Activated T-cell treated with anti-CD3 and anti-CD28 coated beads, Interleukin-2, amount 50 U/mL, for 24 hours (primary cell): ENCODE measurements at regions not wholly inside any gene's neighbourhood (a gene's known extent, or its start where the extent isn't known, plus 50 kb on each side); places are given as distances from the start of the nearest gene placed in this dataset.

Experiments
- DNase-seq: peaks from one replicate; pipeline ENCODE4 v3.0.0-alpha.2; 2020
- H3K27ac Mint-ChIP-seq: 2 replicates; pipeline ENCODE4 v1.8.0; 2020; ENCODE audit warnings: mild to moderate bottlenecking, mixed read lengths
- H3K27me3 Mint-ChIP-seq: 2 replicates; pipeline ENCODE4 v1.8.0; 2020; ENCODE audit warnings: mixed read lengths
- H3K36me3 Mint-ChIP-seq: 2 replicates; pipeline ENCODE4 v1.8.0; 2020; ENCODE audit warnings: low read depth, mixed read lengths
- H3K4me1 Mint-ChIP-seq: 2 replicates; pipeline ENCODE4 v1.8.0; 2020; ENCODE audit warnings: low read depth, mixed read lengths
- H3K4me3 Mint-ChIP-seq: 2 replicates; pipeline ENCODE4 v1.8.0; 2020; ENCODE audit warnings: mild to moderate bottlenecking, moderate library complexity, mixed read lengths
- H3K9me3 Mint-ChIP-seq: 2 replicates; pipeline ENCODE4 v1.8.0; 2020; ENCODE audit warnings: mixed read lengths

- no peak for DNase-seq
- Mint-ChIP-seq H3K27me3 (no peaks in the 10 kb centered on the region), H3K4me1 (no peaks in the 10 kb centered on the region), H3K27ac (no peak overlapping the region), H3K9me3 (no peaks in the 10 kb centered on the region), H3K4me3 (no peak overlapping the region), H3K36me3 (no peaks in the 10 kb centered on the region)
These were observed 95.6 kb upstream of the C1orf87 start for GRCh38 chr1:60169206-60169605.

- Mint-ChIP-seq H3K27ac (no peak overlapping the region), H3K36me3 (no peaks in the 10 kb centered on the region), H3K27me3 (no peaks in the 10 kb centered on the region), H3K9me3 (no peaks in the 10 kb centered on the region), H3K4me3 (no peak overlapping the region), H3K4me1 (no peaks in the 10 kb centered on the region)
- no peak for DNase-seq
These were observed 89.4 kb upstream of the C1orf87 start for GRCh38 chr1:60162936-60163335.

GRCh38 chr1:60160141-60160540 lies 86.6 kb upstream of the C1orf87 start:
- Mint-ChIP-seq H3K4me3 (no peak overlapping the region), H3K27me3 (no peaks in the 10 kb centered on the region), H3K9me3 (no peaks in the 10 kb centered on the region), H3K27ac (no peak overlapping the region), H3K4me1 (no peaks in the 10 kb centered on the region), H3K36me3 (no peaks in the 10 kb centered on the region)
- no peak for DNase-seq

GRCh38 chr1:60156371-60156770 lies 82.8 kb upstream of the C1orf87 start:
- Mint-ChIP-seq H3K9me3 (no peaks in the 10 kb centered on the region), H3K27ac (no peak overlapping the region), H3K27me3 (no peaks in the 10 kb centered on the region), H3K36me3 (no peaks in the 10 kb centered on the region), H3K4me1 (no peaks in the 10 kb centered on the region), H3K4me3 (no peak overlapping the region)
- no peak for DNase-seq

DNA sequence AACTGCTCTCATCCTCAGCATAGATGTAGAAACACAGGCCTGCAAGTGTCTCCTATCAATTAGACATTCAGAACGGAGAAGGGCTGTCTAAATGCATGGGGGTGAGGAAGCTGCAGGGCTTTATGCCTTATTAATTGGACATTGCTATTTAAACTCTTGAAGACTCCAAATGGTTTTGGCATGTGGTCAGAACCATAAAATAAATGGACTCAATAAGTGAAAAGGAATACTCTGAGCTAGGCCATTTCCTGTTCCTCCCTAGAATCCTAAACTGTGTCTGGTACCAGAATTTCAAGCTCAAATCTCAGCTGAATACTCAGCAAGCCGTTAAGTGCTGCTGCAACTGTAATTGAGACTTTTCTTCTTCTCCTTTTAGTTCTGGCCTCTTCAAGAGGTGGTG lies 80.4 kb upstream of the C1orf87 start:
- no peak for DNase-seq
- H3K27me3 Mint-ChIP-seq: no peaks in the 10 kb centered on the region
- no peaks in the 10 kb centered on the region for H3K36me3 Mint-ChIP-seq
- no peaks in the 10 kb centered on the region for H3K9me3 Mint-ChIP-seq
- H3K4me1 Mint-ChIP-seq: no peaks in the 10 kb centered on the region
- no peak overlapping the region for H3K27ac Mint-ChIP-seq
- H3K4me3 Mint-ChIP-seq: no peak overlapping the region

- no peaks in the 10 kb centered on the region for H3K4me1 Mint-ChIP-seq
- no peak for DNase-seq
- no peak overlapping the region for H3K4me3 Mint-ChIP-seq
- no peak overlapping the region for H3K27ac Mint-ChIP-seq
- no peaks in the 10 kb centered on the region for H3K9me3 Mint-ChIP-seq
- no peaks in the 10 kb centered on the region for H3K27me3 Mint-ChIP-seq
- H3K36me3 Mint-ChIP-seq: no peaks in the 10 kb centered on the region
These were observed 79.3 kb upstream of the C1orf87 start for GRCh38 chr1:60152891-60153290.

- no peaks in the 10 kb centered on the region for H3K36me3 Mint-ChIP-seq
- no peaks in the 10 kb centered on the region for H3K9me3 Mint-ChIP-seq
- no peak for DNase-seq
- H3K4me1 Mint-ChIP-seq: no peaks in the 10 kb centered on the region
- no peak overlapping the region for H3K27ac Mint-ChIP-seq
- no peaks in the 10 kb centered on the region for H3K27me3 Mint-ChIP-seq
- no peak overlapping the region for H3K4me3 Mint-ChIP-seq
These were observed 77.7 kb upstream of the C1orf87 start for GRCh38 chr1:60151311-60151710.

DNA sequence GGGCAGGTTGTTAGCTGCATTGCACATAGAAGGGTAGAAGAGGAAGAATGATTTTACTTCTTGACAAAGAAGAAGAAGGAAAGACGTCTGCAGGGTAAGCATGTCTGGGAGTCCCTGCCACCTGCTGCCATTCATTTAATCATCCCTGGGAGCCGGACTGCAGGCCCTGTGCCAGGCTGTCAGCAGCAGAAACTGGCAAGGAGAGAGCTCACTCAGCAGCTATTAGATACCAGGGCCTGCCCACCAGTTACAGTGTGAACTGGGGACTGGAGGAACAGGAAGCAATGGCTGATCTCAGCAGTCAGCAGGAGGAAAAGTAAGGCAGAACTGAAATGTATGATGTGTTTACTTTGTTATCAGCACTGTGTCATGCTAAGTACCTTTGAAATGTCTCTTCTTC lies 75.7 kb upstream of the C1orf87 start:
- no peaks in the 10 kb centered on the region for H3K36me3 Mint-ChIP-seq
- no peaks in the 10 kb centered on the region for H3K27me3 Mint-ChIP-seq
- H3K4me3 Mint-ChIP-seq: no peak overlapping the region
- H3K9me3 Mint-ChIP-seq: no peaks in the 10 kb centered on the region
- DNase-seq: no peak
- no peak overlapping the region for H3K27ac Mint-ChIP-seq
- no peaks in the 10 kb centered on the region for H3K4me1 Mint-ChIP-seq

DNA sequence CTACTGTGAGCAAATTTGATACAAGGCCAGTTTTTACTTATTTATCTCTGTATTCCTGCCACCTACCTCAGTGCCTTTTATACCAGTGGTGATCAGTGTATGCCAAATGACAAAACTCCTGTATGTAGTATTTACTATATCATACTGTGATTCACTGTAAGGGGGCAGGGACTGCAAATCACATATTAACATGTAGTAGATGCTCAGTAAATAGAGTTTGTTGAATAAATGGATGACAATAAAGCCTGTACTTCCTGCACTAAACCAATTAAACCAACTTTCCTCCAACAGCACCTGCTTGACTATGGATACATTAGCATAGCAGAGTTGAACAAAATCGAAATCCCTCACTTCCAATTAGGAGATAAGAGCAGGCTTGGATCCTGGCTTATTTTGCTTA lies 73.3 kb upstream of the C1orf87 start:
- Mint-ChIP-seq H3K9me3 (no peaks in the 10 kb centered on the region), H3K36me3 (no peaks in the 10 kb centered on the region), H3K27ac (no peak overlapping the region), H3K4me1 (no peaks in the 10 kb centered on the region), H3K27me3 (no peaks in the 10 kb centered on the region), H3K4me3 (no peak overlapping the region)
- DNase-seq: no peak

GRCh38 chr1:60145771-60146170 lies 72.2 kb upstream of the C1orf87 start:
- Mint-ChIP-seq H3K9me3 (no peaks in the 10 kb centered on the region), H3K4me1 (no peaks in the 10 kb centered on the region), H3K4me3 (no peak overlapping the region), H3K36me3 (no peaks in the 10 kb centered on the region), H3K27me3 (peaks cover under 1% of the 10 kb centered on the region), H3K27ac (no peak overlapping the region)
- no peak for DNase-seq

DNA sequence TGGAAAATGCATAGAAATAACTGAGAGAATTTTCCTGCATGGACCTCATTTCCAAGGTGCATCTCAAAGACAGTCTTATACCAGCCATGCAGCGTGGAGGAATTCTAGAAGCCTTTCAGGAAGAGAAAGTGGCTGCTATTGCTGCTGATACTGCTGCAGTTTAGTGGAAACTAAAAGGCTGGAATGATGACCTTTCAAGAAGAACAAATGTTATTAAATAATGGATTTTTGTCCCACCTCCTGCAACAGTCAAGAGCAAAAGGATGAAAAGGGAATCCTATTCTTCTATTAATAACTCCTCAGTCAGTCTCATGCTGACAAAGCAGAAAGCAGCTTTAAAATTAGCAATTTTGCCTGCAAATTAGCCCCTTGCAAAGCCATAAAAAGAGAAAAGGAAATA lies 68.2 kb upstream of the C1orf87 start:
- DNase-seq: no peak
- Mint-ChIP-seq H3K27me3 (peaks cover 6% of the 10 kb centered on the region), H3K4me1 (no peaks in the 10 kb centered on the region), H3K36me3 (no peaks in the 10 kb centered on the region), H3K4me3 (no peak overlapping the region), H3K27ac (no peak overlapping the region), H3K9me3 (no peaks in the 10 kb centered on the region)

GRCh38 chr1:60141276-60141675 lies 67.7 kb upstream of the C1orf87 start:
- H3K4me1 Mint-ChIP-seq: no peaks in the 10 kb centered on the region
- peaks cover 6% of the 10 kb centered on the region for H3K27me3 Mint-ChIP-seq
- no peaks in the 10 kb centered on the region for H3K36me3 Mint-ChIP-seq
- no peaks in the 10 kb centered on the region for H3K9me3 Mint-ChIP-seq
- no peak overlapping the region for H3K4me3 Mint-ChIP-seq
- DNase-seq: no peak
- no peak overlapping the region for H3K27ac Mint-ChIP-seq

DNA sequence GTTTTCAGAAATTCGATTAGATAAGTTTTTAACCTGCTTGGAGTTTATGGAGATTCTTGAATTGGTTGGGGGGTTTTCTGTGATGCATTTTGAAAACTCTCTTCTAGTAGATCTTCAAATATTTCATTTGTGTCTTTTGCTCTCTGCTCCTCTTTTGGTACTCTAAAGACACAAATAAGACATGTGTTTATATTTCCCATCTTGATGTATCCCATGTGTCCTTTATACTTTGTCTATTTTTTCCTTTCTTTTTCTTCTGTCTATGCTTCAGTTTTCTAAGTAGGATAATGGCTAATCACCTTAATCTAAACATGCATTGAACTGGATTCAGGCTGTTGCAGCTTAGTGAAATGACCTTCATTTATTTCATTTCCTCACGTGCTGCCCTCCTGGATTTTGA lies 63.8 kb upstream of the C1orf87 start:
- H3K9me3 Mint-ChIP-seq: no peaks in the 10 kb centered on the region
- H3K27me3 Mint-ChIP-seq: peaks cover 6% of the 10 kb centered on the region
- H3K27ac Mint-ChIP-seq: no peak overlapping the region
- H3K36me3 Mint-ChIP-seq: no peaks in the 10 kb centered on the region
- DNase-seq: no peak
- H3K4me1 Mint-ChIP-seq: peaks cover 8% of the 10 kb centered on the region
- no peak overlapping the region for H3K4me3 Mint-ChIP-seq

DNA sequence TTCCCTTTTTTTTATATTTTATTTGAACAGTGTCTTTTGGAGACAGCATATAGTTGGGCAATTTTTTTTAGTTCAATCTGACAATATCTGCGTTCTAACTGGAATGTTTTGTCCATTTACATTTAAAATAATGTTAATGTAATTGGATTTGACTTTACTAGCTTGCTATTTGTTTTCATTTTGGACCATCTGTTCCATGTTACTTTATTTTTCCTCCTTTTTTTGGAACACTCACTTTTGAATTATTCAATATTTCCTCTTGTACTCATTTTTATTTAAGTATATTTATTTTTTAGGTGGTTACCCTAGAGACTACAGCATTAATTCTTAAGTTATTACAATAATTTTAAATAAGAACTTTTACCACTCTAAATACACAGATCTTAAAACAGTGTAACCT lies 62.8 kb upstream of the C1orf87 start:
- H3K36me3 Mint-ChIP-seq: no peaks in the 10 kb centered on the region
- H3K27me3 Mint-ChIP-seq: peaks cover 6% of the 10 kb centered on the region
- no peak for DNase-seq
- H3K4me1 Mint-ChIP-seq: peaks cover 8% of the 10 kb centered on the region
- no peak overlapping the region for H3K27ac Mint-ChIP-seq
- no peak overlapping the region for H3K4me3 Mint-ChIP-seq
- H3K9me3 Mint-ChIP-seq: no peaks in the 10 kb centered on the region

- no peak for DNase-seq
- Mint-ChIP-seq H3K4me1 (peaks cover 8% of the 10 kb centered on the region), H3K27ac (no peak overlapping the region), H3K9me3 (no peaks in the 10 kb centered on the region), H3K36me3 (no peaks in the 10 kb centered on the region), H3K27me3 (no peaks in the 10 kb centered on the region), H3K4me3 (no peak overlapping the region)
These were observed 61.1 kb upstream of the C1orf87 start for GRCh38 chr1:60134716-60135115.

DNA sequence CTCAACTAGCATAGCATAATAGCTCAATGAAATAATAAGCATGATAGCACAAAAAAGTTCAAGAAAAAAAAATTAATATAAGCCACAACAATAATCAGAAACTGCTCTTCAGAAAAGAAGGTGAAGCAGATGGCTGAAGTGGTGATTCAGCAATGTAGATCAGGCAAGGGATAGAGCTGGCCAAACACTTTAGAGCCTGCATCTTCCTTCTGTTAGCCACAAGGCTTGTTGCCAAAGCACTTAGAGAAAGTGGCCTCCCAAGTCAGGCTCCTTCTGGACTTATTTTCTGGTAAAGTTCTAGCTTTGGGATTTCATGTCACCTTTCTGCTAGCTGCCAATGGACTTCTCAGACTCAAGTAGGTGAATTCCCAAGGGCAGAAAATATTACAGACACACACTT lies 60.3 kb upstream of the C1orf87 start:
- no peak overlapping the region for H3K27ac Mint-ChIP-seq
- H3K4me3 Mint-ChIP-seq: no peak overlapping the region
- H3K4me1 Mint-ChIP-seq: peaks cover 8% of the 10 kb centered on the region
- no peaks in the 10 kb centered on the region for H3K27me3 Mint-ChIP-seq
- H3K9me3 Mint-ChIP-seq: no peaks in the 10 kb centered on the region
- H3K36me3 Mint-ChIP-seq: no peaks in the 10 kb centered on the region
- DNase-seq: no peak
